IMR-90 (cell line): ENCODE measurements at regions not wholly inside any gene's neighbourhood (a gene's known extent, or its start where the extent isn't known, plus 50 kb on each side); places are given as distances from the start of the nearest gene placed in this dataset.

ENCODE experiments used
- ATAC-seq: fragments of 200-7000 bp; cut with Tn5 transposase; 2 replicates; pipeline ENCODE4 v1.9.1; 2020; ENCODE audit warnings: low read depth, mild to moderate bottlenecking, moderate library complexity
- BruUV-seq: library from RNA; stranded (reverse); fragments of 400-500 nt; replicated peaks from 2 replicates; lab custom pipeline; 2021; lab: Mats Ljungman, UMichigan
- CTCF ChIA-PET: fragments of 300-600 bp; formaldehyde crosslinking; extraction: SDS; loops from one replicate; lab custom pipeline; 2021; ENCODE audit warnings: antibody characterized with exemption; lab: Yijun Ruan, JAX
- POLR2A ChIA-PET: fragments of 300-600 bp; sonication (Branson Sonifier 250); formaldehyde crosslinking; loops from one replicate; lab custom pipeline; 2022; ENCODE audit warnings: antibody characterized with exemption; ENCODE audit not compliant: unreplicated experiment; lab: Charles Lee
- DNase-seq: peaks from one replicate; pipeline ENCODE4 v3.0.0; 2013
- H2AFZ ChIP-seq: replicated peaks from 2 replicates; pipeline ENCODE3; 2013; ENCODE audit warnings: low read length, mild to moderate bottlenecking; ENCODE audit not compliant: poor library complexity
- H2AK5ac ChIP-seq: 2 replicates; pipeline ENCODE4 v1.6.1; 2013; ENCODE audit warnings: low read depth, low read length, inconsistent platforms
- H2AK9ac ChIP-seq: replicated peaks from 2 replicates; pipeline ENCODE3; 2013; ENCODE audit warnings: mild to moderate bottlenecking, low read depth, low read length, moderate library complexity; ENCODE audit not compliant: poor library complexity
- H2BK120ac ChIP-seq: 2 replicates; pipeline ENCODE4 v1.6.1; 2013; ENCODE audit warnings: low read depth, low read length, inconsistent platforms
- H2BK15ac ChIP-seq: 3 replicates; pipeline ENCODE4 v1.6.1; 2013; ENCODE audit warnings: low read depth, low read length, inconsistent platforms
- H2BK20ac ChIP-seq: 2 replicates; pipeline ENCODE4 v1.6.1; 2013; ENCODE audit warnings: low read depth, mild to moderate bottlenecking, inconsistent platforms, low read length, moderate library complexity
- H2BK5ac ChIP-seq: 2 replicates; pipeline ENCODE4 v1.6.1; 2013; ENCODE audit warnings: mild to moderate bottlenecking, low read depth, low read length, inconsistent platforms; ENCODE audit not compliant: poor library complexity, severe bottlenecking
- H3K14ac ChIP-seq: replicated peaks from 2 replicates; pipeline ENCODE4 v1.6.1; 2013; ENCODE audit warnings: low read depth, low read length, inconsistent platforms
- H3K18ac ChIP-seq: 2 replicates; pipeline ENCODE4 v1.6.1; 2013; ENCODE audit warnings: low read depth, low read length, control low read depth
- H3K23ac ChIP-seq: 2 replicates; pipeline ENCODE4 v1.6.1; 2013; ENCODE audit warnings: low read depth, low read length, inconsistent platforms
- H3K27ac ChIP-seq: 2 replicates; pipeline ENCODE4 v1.5.1; 2013; ENCODE audit warnings: mild to moderate bottlenecking, control low read depth, low read length; ENCODE audit not compliant: insufficient read depth
- H3K27me3 ChIP-seq: 2 replicates; pipeline ENCODE4 v1.6.1; 2013; ENCODE audit warnings: low read length; ENCODE audit not compliant: control insufficient read depth, insufficient read depth
- H3K36me3 ChIP-seq: 2 replicates; pipeline ENCODE4 v1.6.1; 2013; ENCODE audit warnings: low read length, mixed read lengths; ENCODE audit not compliant: control insufficient read depth, insufficient read depth
- H3K4ac ChIP-seq: 2 replicates; pipeline ENCODE4 v1.6.1; 2013; ENCODE audit warnings: low read depth, low read length, inconsistent platforms
- H3K4me1 ChIP-seq: 2 replicates; pipeline ENCODE4 v1.6.1; 2013; ENCODE audit warnings: low read length, mixed read lengths; ENCODE audit not compliant: control insufficient read depth, insufficient read depth
- H3K4me2 ChIP-seq: 2 replicates; pipeline ENCODE4 v1.6.1; 2013; ENCODE audit warnings: low read depth, mild to moderate bottlenecking, control low read depth, low read length, moderate library complexity
- H3K4me3 ChIP-seq: 2 replicates; pipeline ENCODE4 v1.5.1; 2013; ENCODE audit warnings: low read depth, mild to moderate bottlenecking, control low read depth, low read length, moderate library complexity; ENCODE audit not compliant: insufficient read depth
- H3K56ac ChIP-seq: 2 replicates; pipeline ENCODE4 v1.6.1; 2013; ENCODE audit warnings: low read length, inconsistent platforms; ENCODE audit not compliant: insufficient read depth; ENCODE audit errors: extremely low read depth
- H3K79me1 ChIP-seq, 2 experiments: 2 replicates each; pipeline ENCODE4 v1.6.1; 2013; ENCODE audit warnings: low read length in 2 of 2, inconsistent platforms in 1 of 2, low read depth in 1 of 2
- H3K9ac ChIP-seq: 2 replicates; pipeline ENCODE4 v1.6.1; 2013; ENCODE audit warnings: low read depth, low read length, control low read depth
- H3K9me1 ChIP-seq: 2 replicates; pipeline ENCODE4 v1.6.1; 2013; ENCODE audit warnings: low read length, inconsistent platforms; ENCODE audit not compliant: insufficient read depth
- H3K9me3 ChIP-seq: 2 replicates; pipeline ENCODE4 v1.6.1; 2013; ENCODE audit warnings: low read length; ENCODE audit not compliant: control insufficient read depth, insufficient read depth
- H4K20me1 ChIP-seq: 2 replicates; pipeline ENCODE4 v1.6.1; 2013; ENCODE audit warnings: low read length, inconsistent platforms; ENCODE audit not compliant: insufficient read depth
- H4K5ac ChIP-seq: 2 replicates; pipeline ENCODE4 v1.6.1; 2013; ENCODE audit warnings: mild to moderate bottlenecking, low read depth, low read length, control low read depth
- H4K8ac ChIP-seq, 2 experiments: 2 replicates each; pipeline ENCODE4 v1.6.1; 2013; ENCODE audit warnings: low read depth in 2 of 2, low read length in 2 of 2, control low read depth in 1 of 2, inconsistent platforms in 1 of 2
- H4K91ac ChIP-seq: 2 replicates; pipeline ENCODE4 v1.6.1; 2013; ENCODE audit warnings: low read depth, low read length, inconsistent platforms; ENCODE audit not compliant: insufficient read depth
- CEBPB ChIP-seq: IDR thresholded peaks from 2 replicates; pipeline ENCODE4 v1.6.1; 2012; ENCODE audit warnings: low read depth, low read length, improper control_type of control experiment
- CTCF ChIP-seq: conservative IDR thresholded peaks from 2 replicates; pipeline ENCODE4 v1.5.1; 2012; ENCODE audit warnings: mild to moderate bottlenecking, low read depth, low read length, improper control_type of control experiment
- MAZ ChIP-seq: IDR thresholded peaks from 2 replicates; pipeline ENCODE4 v1.6.1; 2012; ENCODE audit warnings: low read depth, mild to moderate bottlenecking, low read length, improper control_type of control experiment, moderate library complexity, borderline replicate concordance
- MXI1 ChIP-seq: IDR thresholded peaks from 2 replicates; pipeline ENCODE4 v1.6.1; 2012; ENCODE audit warnings: low read depth, mild to moderate bottlenecking, low read length, moderate library complexity, borderline replicate concordance
- POLR2A ChIP-seq: IDR thresholded peaks from 2 replicates; pipeline ENCODE4 v1.6.1; 2012; ENCODE audit warnings: mild to moderate bottlenecking, low read depth, low read length
- RFX5 ChIP-seq: IDR thresholded peaks from 2 replicates; pipeline ENCODE4 v1.8.0; 2012; ENCODE audit warnings: low read depth, mild to moderate bottlenecking, low read length, moderate library complexity
- WGBS, 2 experiments: methylation state at CpG; one replicate each; pipeline versions ENCODE4 v1.1.5 to v1.1.7; 2013; ENCODE audit warnings: missing lambda C conversion rate in 2 of 2; ENCODE audit not compliant: insufficient read length in 1 of 2; ENCODE audit errors: extremely low coverage in 2 of 2; 5-methylcytosine and 5-hydroxymethylcytosine counted together
- dilution Hi-C: fragments of 300-500 bp; cut with HindIII; formaldehyde crosslinking; loops from one replicate; pipeline ENCODE4 v1.14.3; 2018; ENCODE audit warnings: low sequenced_read_pairs; ENCODE audit not compliant: unreplicated experiment
- in situ Hi-C: fragments of 300-500 bp; cut with MboI; formaldehyde crosslinking; loops from 3 replicates; pipeline ENCODE4 v1.14.3; 2019; ENCODE audit warnings: low sequenced_read_pairs, inconsistent platforms, mixed read lengths
- intact Hi-C: fragments of 100-400 bp; cut with micrococcal nuclease; formaldehyde crosslinking; loops from 2 replicates; pipeline ENCODE4 v1.10.0; 2022

GRCh38 chr5:87877495-87877894 lies 391.1 kb downstream of the TMEM161B start:
- Histone ChIP-seq H3K4ac (no peak overlapping the region), H4K5ac (no peak overlapping the region), H3K23ac (no peak overlapping the region), H3K14ac (no peak overlapping the region), H3K9me3 (peaks cover 4% of the 10 kb centered on the region; the same call in 1 of the 2 replicates), H2AK9ac (no peak overlapping the region), H3K4me3 (no peak overlapping the region), H3K36me3 (no peaks in the 10 kb centered on the region), H2BK120ac (no peak overlapping the region), H3K27me3 (no peaks in the 10 kb centered on the region), H3K27ac (no peak overlapping the region), H4K91ac (no peak overlapping the region), H2AK5ac (no peak overlapping the region), H2BK5ac (no peak overlapping the region), H2BK15ac (no peak overlapping the region), H3K4me2 (no peak overlapping the region), H3K79me1 (no peaks in the 10 kb centered on the region), H4K20me1 (no peaks in the 10 kb centered on the region), H3K4me1 (no peaks in the 10 kb centered on the region), H3K9ac (no peak overlapping the region), H2BK20ac (no peak overlapping the region), H3K9me1 (no peaks in the 10 kb centered on the region), H3K56ac (no peak overlapping the region), H3K18ac (no peak overlapping the region), H2AFZ (no peak overlapping the region), H4K8ac (no peak overlapping the region)
- DNase-seq (no peak), ATAC-seq (no peak)
- BruUV-seq, result no TSS peak
- in situ Hi-C loops (no loop called here), dilution Hi-C loops (no loop called here), intact Hi-C loops (no loop called here)
- ChIA-PET POLR2A (no interaction called here), CTCF (no interaction called here)
- TF ChIP-seq CTCF (no peak), POLR2A (no peak), MXI1 (no peak), MAZ (no peak), RFX5 (no peak), CEBPB (no peak)
- WGBS, 2 experiments, result no CpG with 5 or more reads among the region's 2 CpGs
